ENCODE measurements at regions not wholly inside any gene's neighbourhood (a gene's known extent, or its start where the extent isn't known, plus 50 kb on each side); places are given as distances from the start of the nearest gene placed in this dataset.

DNA sequence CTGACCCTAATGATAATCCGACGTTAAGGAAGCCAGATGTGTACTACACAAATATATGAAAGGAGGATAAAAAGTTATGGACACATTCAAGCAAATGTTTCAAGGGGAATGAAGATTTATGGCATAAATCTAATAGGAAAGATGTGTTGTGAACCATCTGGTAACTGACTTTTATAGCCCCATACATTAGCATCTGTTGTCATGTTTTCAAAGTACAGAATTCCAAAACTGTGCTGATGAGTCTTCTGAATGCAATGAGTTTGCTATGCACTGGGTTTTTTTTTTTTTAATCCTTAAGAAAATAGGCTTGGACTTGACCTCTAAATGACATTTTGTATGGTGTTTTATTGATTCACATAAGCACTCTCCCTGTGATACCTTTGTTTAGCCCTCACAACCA, 158.5 kb upstream of the ESRRG start:
- in situ Hi-C loops (cut with MboI; ENCODE audit: low pct_unique_long_range_greater_than_20kb, low sequenced_read_pairs), result no loop called here
- no peak for DNase-seq

DNA sequence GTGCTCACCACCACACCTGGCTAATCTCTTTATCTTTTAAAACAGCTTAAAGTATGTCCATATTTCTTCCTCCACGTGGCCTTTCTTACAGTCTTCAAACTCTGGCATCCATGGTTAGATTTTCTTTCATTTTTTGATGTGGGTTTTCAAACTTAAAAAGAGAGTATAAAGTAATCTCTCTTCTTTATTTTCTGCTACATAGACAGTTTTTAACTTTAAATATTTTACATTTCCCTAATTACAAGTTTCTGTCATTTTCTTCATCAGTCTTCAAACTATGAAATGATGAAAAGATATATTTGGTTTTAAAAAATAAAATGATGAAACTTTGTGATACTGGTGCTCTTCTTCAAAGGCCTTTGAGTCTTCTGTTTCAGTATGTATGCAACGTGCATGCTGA, 143.5 kb upstream of the ESRRG start:
- in situ Hi-C loops (cut with MboI; ENCODE audit: low pct_unique_long_range_greater_than_20kb, low sequenced_read_pairs), result no loop called here
- no peak for DNase-seq

DNA sequence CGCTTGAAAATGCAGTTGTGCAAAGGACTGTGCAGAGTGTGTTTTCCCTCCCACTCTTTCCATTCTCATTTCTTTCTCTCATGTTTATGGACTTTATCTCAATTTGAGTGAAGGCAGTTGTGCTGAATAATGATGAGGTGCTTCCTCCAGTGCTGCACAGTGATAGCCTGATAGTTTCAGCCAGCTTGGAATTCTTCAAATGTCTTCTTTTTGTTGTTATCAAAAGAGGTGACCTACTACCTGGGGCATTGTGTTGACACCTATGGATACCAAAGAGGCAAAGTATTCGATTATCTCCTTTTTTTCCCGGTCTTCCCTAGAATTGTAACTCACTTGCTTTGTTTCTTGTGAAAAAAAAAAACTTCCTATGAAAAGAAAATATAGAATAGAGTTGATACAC, 132.6 kb upstream of the ESRRG start:
- no peak for DNase-seq
- in situ Hi-C loops (cut with MboI; ENCODE audit: low pct_unique_long_range_greater_than_20kb, low sequenced_read_pairs), result no loop called here

DNA sequence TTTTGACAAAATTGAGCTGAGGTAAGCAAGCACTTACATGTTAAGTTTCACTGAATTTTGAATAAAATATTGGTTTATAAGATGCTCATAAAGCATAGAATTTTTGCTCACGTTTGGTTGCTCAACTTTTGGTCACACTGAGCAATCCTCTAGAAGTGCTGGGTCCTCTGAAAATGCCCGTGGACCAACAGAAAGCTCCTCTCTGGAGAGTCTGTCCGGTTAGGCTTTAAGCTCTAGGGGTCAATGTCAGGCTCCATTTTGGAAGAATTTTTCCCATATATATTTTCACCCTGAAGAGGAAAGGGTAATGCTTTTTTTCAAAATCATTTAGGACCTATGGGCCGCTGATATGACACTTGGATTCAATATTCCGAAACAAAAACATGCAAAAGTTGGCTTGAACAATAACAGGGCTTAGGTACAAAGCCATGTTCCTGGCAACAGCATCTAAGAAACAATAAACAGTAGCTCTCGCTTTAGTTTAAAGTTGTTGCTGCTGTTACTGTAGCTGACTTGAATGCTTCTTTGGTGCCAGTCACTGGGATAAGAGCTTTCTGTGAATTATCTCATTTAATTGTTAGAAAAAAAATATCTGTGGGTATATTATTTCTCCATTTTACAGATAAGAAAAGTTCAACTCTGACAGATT, 131.7 kb upstream of the ESRRG start:
- in situ Hi-C loops (cut with MboI; ENCODE audit: low pct_unique_long_range_greater_than_20kb, low sequenced_read_pairs), result no loop called here
- no peak for DNase-seq

DNA sequence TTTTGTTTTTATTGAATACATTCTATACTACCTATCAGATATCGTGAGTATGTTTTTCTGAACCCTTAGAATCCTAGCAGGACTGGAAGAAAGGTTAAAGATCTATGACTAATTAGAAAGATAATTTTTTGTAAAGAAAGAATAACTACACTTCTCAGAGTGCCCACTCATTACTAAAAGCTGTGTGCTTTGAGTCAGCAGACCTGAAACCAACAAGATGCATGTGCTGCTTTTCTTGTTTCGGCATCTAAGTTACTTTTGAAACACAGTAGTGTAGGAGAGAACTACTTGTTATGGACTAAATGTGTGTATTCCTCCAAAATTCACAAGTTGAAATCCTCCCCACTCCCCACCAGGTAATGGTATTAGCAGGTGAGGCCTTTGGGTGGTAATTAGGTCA, 127.8 kb upstream of the ESRRG start:
- DNase-seq, result no peak
- in situ Hi-C loops (cut with MboI; ENCODE audit: low pct_unique_long_range_greater_than_20kb, low sequenced_read_pairs), result no loop called here

DNA sequence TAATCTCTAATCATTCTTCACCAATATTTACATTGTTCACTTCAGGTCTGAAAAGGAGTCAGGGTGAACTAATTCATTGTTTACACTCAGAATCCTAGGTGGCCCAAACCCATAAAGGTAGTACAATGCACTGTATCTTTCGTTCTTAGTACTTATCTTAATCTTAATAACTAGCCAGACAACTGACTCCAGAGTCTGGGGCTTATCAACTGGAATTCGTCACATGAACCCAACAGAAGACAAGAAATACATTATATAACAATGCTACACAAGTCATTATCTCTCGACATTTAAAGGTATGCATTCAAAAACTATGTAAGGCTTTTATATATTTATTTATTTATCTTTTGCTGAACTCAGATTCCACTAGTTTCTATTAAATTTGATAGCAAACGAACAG, 125.9 kb upstream of the ESRRG start:
- no peak for DNase-seq
- in situ Hi-C loops (cut with MboI; ENCODE audit: low pct_unique_long_range_greater_than_20kb, low sequenced_read_pairs), result no loop called here

DNA sequence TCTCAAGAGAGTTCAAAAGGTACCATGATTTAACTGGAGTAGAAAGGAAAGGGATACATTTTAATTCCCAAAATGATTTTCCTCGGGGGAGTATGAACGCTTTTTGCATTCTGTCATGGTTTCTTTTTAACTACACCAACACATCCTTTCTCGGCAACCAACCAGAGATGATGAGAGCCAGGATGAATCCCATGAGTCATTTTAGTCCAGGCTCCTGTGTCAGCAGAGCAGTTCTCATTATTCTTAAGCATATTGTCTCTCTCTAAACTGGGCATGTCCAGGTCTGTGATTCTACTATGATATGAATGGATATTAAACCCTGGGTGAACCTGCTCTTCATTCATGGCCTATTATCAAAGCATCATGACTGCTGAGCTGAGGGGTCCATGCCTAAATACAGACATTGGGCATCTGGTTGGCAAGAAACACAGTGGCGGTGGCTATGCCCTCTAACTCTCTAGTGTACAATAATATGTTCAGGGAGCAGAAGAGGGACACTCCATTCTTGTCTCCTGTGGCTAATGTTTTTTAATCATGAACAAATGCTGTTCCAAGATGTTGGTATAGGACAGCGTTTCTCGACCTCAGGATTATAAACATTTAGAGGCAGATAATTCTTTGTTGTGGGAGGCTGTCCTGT, 124.3 kb upstream of the ESRRG start:
- DNase-seq, result no peak
- in situ Hi-C loops (cut with MboI; ENCODE audit: low pct_unique_long_range_greater_than_20kb, low sequenced_read_pairs), result no loop called here

DNA sequence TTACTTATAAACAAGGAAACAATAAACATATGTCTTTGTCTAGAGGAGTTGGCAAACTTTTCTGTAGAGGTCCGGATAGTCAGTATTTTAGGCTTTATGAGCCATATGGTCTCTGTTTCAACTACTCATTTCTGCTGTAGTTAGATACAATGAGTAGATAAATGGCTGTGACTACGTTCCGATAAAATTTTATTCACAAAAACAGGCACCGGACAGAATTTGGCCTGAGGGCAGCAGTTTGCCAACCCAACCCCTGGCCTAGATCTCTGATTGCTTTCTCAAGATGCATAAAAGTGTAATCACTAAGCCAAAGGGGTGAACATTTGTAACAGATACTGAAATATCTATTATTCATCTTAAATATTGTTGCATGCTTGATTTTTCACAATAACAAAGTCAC, 123.1 kb upstream of the ESRRG start:
- in situ Hi-C loops (cut with MboI; ENCODE audit: low pct_unique_long_range_greater_than_20kb, low sequenced_read_pairs), result no loop called here

DNA sequence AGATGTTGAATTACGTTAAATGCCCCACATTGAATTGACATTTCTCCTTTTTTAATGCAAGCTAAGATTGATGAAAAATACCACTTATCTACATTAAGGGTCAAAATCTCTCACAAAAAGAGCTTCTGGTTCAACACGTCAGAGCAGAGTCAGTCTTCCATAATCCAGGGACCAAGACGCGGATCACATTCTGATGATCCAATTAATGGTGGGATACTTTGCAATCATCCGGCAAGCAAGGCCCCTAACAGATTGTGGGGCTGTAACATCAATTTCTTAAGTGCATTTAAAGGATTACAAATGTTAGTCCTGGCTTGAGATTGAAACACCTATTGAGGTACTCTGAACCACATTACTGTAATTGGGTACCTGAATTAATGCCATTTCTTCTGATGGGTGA, 120.2 kb upstream of the ESRRG start:
- no peak for DNase-seq
- in situ Hi-C loops (cut with MboI; ENCODE audit: low pct_unique_long_range_greater_than_20kb, low sequenced_read_pairs), result no loop called here

More for the DNA sequence above, 123.1 kb upstream of the ESRRG start:
- no peak for DNase-seq

DNA sequence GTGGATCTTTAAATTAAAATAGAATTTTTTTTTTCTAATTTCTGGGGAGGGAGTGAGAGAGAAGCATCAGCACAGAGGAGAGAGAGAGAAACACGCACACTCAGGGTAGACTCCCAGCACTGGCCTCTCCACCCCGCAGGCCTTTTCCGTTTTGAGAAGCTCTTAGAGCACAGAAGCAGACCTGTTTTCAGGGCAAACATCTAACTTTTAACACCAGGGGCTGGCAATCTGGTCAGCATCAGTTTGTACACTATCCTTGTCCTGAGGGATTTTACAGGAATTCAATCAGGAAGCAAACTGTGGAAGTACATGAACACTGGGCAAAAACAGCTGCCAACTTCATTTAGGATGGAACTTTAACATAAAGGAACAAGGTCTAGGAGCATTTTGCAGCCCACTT, 117.9 kb upstream of the ESRRG start:
- in situ Hi-C loops (cut with MboI; ENCODE audit: low pct_unique_long_range_greater_than_20kb, low sequenced_read_pairs), result no loop called here
- no peak for DNase-seq

DNA sequence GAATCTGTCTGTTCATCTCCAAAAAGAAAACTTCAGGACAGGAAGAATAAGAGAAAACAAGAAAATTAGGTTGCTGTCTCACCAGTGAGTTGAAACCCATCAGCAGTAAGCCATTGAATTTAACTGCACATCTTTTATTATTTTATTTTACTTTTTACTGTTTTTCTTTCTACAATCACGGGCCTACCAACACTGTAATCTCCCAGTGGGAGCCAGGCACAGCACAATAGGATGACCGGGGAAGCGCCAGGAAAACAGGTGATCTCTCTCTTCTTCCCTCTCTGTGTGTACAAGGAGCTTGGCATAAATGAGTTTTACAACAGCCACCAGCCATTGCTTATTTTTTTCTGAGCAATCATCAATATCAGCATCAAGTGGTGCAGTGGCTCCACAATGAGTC, 113.1 kb upstream of the ESRRG start:
- in situ Hi-C loops (cut with MboI; ENCODE audit: low pct_unique_long_range_greater_than_20kb, low sequenced_read_pairs), result no loop called here
- DNase-seq, result no peak

DNA sequence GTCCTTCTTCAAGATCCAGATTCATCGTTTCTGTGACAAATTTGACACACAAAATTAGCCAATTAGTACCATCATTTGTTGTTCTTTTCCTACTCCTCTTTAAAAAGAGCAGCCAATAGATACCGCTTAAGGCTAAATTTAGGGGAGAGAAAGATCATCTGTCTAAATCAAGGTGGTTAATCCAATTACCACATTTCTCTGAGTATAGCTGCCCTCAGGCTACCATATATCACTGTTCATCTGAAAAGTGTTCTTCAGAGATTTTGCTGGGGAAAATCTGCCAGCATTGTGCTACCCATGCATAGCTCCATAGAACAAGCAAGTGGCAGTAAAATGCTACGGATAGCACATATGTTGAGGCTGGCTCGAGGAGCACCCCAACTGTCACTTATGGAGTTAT, 110.3 kb upstream of the ESRRG start:
- in situ Hi-C loops (cut with MboI; ENCODE audit: low pct_unique_long_range_greater_than_20kb, low sequenced_read_pairs), result no loop called here
- DNase-seq, result no peak

DNA sequence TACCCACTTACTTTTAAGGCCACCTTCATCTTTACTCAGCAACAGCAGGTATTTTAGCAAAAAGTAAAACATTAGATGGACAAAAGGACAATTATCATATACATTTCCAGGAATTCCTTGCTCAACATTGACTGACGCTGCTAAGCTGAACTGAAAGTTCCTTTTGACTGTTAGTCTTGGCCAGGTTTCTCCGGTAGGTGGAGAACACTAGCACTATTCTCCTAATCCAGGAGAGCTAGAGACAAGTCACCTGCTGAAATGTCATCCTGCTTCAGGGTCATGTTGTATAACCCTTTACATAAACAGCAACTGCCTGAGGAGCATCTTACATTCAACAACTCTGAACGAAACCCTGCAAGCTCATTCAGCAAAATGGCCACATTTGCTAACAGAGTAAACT, 109.0 kb upstream of the ESRRG start:
- no peak for DNase-seq
- in situ Hi-C loops (cut with MboI; ENCODE audit: low pct_unique_long_range_greater_than_20kb, low sequenced_read_pairs), result no loop called here

DNA sequence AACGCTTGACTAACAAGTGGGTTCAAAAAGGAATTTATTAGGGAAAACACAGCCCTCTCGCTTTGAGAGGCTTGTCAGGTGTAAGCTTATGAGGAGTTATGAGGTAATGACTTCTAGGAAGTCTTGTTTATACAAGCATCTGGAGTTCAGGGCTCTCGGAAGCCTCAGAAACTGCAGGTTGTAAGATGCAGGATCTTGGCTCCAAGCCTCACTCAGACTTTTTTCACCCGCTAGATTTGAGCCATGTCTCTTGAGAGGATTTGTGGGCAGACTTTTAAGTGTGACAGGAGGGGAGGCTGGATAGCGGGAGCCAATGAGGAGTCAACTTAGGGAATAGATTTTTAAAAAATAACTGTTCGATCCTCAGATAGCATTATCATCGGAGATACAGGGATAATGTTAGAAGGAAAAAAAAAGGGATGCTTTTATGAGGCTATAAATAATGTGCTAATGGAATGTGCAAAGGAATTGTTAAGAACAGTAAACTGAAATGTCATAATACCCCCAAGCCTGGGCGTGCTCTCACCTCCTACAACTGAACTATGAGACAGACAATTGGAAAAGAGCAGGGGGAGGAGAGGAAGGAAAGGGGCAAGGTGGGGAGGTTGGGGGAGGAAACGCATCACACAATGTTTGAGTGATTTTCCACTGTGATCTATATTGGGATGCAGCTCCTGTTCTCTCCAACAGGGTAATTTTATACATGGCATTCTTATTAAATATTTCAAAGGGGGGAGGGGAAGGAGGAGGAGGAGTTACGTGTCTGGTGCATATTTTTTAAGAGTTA, 107.4 kb upstream of the ESRRG start:
- in situ Hi-C loops (cut with MboI; ENCODE audit: low pct_unique_long_range_greater_than_20kb, low sequenced_read_pairs), result no loop called here
- DNase-seq, result no peak

DNA sequence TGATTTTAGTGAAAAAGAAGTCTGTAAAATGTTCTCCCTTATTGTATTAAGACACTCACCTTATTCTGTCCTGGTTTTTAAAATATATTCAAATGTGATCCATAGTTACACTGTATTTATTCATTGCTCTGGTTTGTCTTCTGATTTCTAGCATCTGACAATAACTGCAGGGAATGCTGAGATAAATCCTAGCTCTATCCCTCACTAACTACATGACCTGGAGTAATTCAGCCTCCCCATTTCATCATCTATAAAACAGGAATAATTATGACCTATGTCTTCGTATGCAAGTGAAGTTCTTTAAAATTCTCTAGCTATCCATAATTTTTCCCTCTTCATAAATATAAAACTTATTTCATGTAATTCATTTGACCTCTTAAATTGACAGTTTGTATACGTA, 104.0 kb upstream of the ESRRG start:
- DNase-seq, result no peak
- in situ Hi-C loops (cut with MboI; ENCODE audit: low pct_unique_long_range_greater_than_20kb, low sequenced_read_pairs), result no loop called here

DNA sequence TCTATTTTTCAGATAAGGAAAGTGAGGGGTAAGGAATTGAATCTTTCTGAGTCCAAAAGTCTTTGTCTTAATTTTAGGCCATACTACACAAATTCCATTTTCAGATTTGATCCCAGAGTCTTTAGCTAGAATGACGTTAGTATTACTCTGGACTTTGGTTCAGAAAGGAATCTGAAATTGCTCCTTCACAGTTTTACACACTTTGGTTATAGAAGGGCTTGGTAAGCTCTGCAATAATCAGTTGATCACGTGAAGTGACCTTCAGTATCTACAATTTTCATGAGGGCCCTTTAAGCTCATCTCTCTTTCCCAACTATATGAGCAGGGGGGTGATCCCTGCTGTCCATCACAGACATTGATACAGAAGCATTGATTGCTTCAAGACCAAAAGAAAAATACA, 103.4 kb upstream of the ESRRG start:
- DNase-seq, result no peak
- in situ Hi-C loops (cut with MboI; ENCODE audit: low pct_unique_long_range_greater_than_20kb, low sequenced_read_pairs), result no loop called here

DNA sequence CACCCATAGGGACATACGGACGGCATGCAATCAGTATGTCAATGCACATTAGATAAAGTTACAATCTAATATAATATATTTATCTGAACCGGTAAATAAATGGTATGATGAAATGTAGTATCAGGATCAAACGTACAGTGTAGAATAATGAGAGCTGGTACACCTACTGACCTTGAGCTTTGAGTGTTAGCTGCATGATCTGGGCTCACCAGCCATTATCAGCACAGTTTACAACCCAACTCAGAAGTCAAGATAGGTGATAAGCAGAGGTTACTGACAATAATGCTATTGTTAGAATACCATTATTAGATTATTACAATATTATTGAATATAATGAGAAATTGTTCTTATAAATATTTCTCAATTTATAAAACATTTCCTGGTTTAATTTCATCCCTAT, 103.0 kb upstream of the ESRRG start:
- in situ Hi-C loops (cut with MboI; ENCODE audit: low pct_unique_long_range_greater_than_20kb, low sequenced_read_pairs), result no loop called here
- no peak for DNase-seq

DNA sequence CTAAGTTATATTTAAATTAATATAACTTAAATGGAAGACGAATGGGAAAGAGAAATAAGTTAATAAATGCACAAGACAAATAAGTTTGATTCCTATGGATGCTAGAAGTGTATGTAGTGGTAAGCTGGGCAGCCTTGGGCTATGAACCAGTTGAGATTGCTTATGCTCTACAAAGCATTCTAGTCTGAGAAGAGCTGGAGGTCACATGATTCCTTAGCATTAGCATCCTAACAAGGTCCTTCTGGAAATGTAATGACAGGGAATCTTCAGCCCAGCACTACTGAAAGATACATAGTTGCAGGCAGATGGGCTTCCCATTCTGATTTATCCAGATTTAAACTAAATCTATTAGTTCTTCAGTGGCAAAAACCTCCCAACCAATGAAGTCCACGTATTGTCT, 102.3 kb upstream of the ESRRG start:
- no peak for DNase-seq
- in situ Hi-C loops (cut with MboI; ENCODE audit: low pct_unique_long_range_greater_than_20kb, low sequenced_read_pairs), result no loop called here

DNA sequence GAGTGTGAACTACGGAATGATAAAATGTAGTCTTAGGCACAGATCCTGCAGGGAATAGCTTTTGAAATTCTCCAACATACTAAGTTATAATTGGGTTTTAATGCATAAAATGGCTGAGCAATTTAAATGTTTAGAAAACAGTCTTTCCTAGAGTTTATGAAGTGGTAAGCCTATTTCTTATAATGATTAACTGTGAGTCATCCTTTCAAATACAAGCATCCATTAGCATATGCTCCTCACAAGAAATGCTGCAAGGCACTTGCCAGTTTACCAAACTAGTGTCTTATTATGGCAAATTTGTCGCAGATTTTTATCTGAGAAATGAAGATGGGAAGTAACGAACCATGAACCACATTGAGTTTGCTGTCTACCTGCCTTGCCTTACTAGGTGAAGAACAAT, 101.3 kb upstream of the ESRRG start:
- DNase-seq, result no peak
- in situ Hi-C loops (cut with MboI; ENCODE audit: low pct_unique_long_range_greater_than_20kb, low sequenced_read_pairs), result no loop called here

DNA sequence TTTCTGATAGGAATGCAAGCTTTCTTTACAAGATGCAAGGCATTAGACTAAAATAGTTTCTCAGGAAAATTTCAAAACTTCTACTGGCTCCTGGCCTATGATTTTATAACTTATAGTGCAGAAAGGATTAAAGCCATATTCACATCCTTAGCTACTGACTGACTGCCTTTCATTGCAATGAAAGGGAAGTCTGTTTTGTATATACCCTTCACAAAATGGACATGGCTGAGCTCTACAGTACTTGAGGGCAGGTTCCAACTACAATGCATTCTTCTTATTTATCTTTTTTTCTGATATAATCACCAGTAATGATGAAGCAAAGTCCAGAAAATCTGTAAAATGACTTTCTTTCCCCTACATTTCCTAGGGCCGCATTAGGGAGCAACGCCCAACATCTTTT, 100.5 kb upstream of the ESRRG start:
- in situ Hi-C loops (cut with MboI; ENCODE audit: low pct_unique_long_range_greater_than_20kb, low sequenced_read_pairs), result no loop called here
- DNase-seq, result no peak

DNA sequence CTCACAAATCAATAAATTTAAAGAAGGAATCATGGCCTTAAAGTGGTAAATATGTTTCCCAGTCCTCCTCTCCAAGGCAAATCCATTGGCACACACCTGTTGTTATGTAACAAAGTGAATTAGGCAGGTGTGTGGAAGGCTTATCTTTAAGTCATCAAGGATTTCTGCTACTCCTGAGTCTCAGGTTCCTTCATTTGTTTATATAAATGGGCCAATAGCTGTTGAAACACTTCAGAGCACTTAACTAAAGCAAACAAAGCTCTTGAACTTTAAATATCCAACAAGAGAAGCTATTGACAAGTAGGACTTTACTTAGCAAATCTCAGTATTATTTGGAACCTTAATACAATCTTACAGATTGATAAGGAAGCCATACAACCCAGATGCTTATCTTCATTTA, 99.3 kb upstream of the ESRRG start:
- in situ Hi-C loops (cut with MboI; ENCODE audit: low pct_unique_long_range_greater_than_20kb, low sequenced_read_pairs), result no loop called here
- DNase-seq, result no peak

Data from KBM-7 (cell line).